GM13976 (cell line): ENCODE measurements at regions not wholly inside any gene's neighbourhood (a gene's known extent, or its start where the extent isn't known, plus 50 kb on each side); places are given as distances from the start of the nearest gene placed in this dataset.

Source experiments
- DNase-seq: peaks from one replicate; pipeline ENCODE4 v3.0.0; 2012; ENCODE audit warnings: low spot score
- CTCF ChIP-seq: IDR thresholded peaks from 2 replicates; pipeline ENCODE4 v1.5.1; 2012; ENCODE audit warnings: borderline replicate concordance, mild to moderate bottlenecking; ENCODE audit not compliant: insufficient read depth; ENCODE audit errors: extremely low read depth, missing control alignments, control extremely low read depth
- in situ Hi-C: fragments of 300-500 bp; cut with MboI; formaldehyde crosslinking; loops from one replicate; pipeline ENCODE4 v1.12.0; 2022; ENCODE audit warnings: low sequenced_read_pairs, mixed read lengths, inconsistent platforms; ENCODE audit not compliant: unreplicated experiment

- no peak for DNase-seq
- in situ Hi-C loops: no loop called here
- no peak for TF ChIP-seq CTCF
Observed at GRCh38 chr4:123477711-123478209, 81.2 kb downstream of the SPRY1 start.

- no peak for DNase-seq
- in situ Hi-C loops: no loop called here
- TF ChIP-seq CTCF: no peak
Observed at GRCh38 chr4:123478859-123479345, 82.3 kb downstream of the SPRY1 start.

GRCh38 chr4:123479944-123480343 lies 83.3 kb downstream of the SPRY1 start:
- no peak for DNase-seq
- in situ Hi-C loops: no loop called here
- no peak for TF ChIP-seq CTCF

- TF ChIP-seq CTCF: no peak
- in situ Hi-C loops: no loop called here
- no peak for DNase-seq
Observed at GRCh38 chr4:123480706-123481418, 84.3 kb downstream of the SPRY1 start.

GRCh38 chr4:123481717-123482116 lies 85.1 kb downstream of the SPRY1 start:
- TF ChIP-seq CTCF: no peak
- no peak for DNase-seq
- in situ Hi-C loops: no loop called here

- no peak for TF ChIP-seq CTCF
- no peak for DNase-seq
- in situ Hi-C loops: no loop called here
Observed at GRCh38 chr4:123484291-123484926, 87.8 kb downstream of the SPRY1 start.
